ENCODE measurements at regions not wholly inside any gene's neighbourhood (a gene's known extent, or its start where the extent isn't known, plus 50 kb on each side); places are given as distances from the start of the nearest gene placed in this dataset.

DNA sequence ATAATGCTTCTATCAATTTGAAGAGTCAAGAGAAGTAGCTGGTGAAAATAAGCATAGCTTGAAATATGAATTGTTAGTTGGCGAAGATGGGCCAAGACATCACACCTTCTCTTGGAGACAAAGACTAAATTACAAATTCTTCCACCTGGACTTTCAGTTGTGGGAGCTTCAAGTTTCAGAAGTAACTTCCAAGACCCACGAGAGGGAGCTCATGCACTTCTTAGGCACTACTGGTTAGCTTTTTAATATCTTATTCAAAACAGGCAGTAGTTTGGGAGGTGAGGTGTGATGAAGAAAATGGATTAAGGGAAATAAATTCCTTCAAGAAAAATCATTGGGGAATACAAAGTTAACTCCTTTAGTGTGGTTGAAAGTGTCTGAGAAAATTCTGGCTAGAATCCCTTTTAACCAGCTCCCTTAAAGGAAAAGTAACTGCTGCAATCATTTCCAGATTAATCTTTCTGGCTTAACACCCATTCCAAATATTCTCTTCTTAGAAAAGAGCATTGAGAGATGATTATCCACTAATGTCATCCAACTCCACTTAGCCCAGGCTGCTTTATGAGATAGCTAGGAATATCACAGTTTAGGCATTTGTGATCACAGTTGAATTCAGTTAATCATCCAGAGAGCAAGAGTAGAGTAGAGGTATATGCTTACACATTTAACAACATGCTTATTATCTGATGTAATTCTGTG lies 139.5 kb upstream of the DMRTA1 start:
- no peak overlapping the region for H3K9ac ChIP-seq (ENCODE audit: low read length)
- peaks cover 16% of the 10 kb centered on the region; the same call in 1 of the 2 replicates for H3K27me3 ChIP-seq (ENCODE audit: low read depth, low read length)
- H3K4me1 ChIP-seq (ENCODE audit: low read length): no peaks in the 10 kb centered on the region
- no peak overlapping the region for H3K4me3 ChIP-seq (ENCODE audit: low read length)
- H3K4me2 ChIP-seq (ENCODE audit: low read length): no peak overlapping the region
- no peaks in the 10 kb centered on the region for H3K36me3 ChIP-seq (replicated peaks; ENCODE audit: low read depth, low read length)
- H3K9me3 ChIP-seq (ENCODE audit: insufficient read depth, low read length): no peaks in the 10 kb centered on the region
- TF ChIP-seq, protein P1, sequence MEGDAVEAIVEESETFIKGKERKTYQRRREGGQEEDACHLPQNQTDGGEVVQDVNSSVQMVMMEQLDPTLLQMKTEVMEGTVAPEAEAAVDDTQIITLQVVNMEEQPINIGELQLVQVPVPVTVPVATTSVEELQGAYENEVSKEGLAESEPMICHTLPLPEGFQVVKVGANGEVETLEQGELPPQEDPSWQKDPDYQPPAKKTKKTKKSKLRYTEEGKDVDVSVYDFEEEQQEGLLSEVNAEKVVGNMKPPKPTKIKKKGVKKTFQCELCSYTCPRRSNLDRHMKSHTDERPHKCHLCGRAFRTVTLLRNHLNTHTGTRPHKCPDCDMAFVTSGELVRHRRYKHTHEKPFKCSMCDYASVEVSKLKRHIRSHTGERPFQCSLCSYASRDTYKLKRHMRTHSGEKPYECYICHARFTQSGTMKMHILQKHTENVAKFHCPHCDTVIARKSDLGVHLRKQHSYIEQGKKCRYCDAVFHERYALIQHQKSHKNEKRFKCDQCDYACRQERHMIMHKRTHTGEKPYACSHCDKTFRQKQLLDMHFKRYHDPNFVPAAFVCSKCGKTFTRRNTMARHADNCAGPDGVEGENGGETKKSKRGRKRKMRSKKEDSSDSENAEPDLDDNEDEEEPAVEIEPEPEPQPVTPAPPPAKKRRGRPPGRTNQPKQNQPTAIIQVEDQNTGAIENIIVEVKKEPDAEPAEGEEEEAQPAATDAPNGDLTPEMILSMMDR (IDR thresholded peaks at IDR 0.05; ENCODE audit: low read depth, low read length): peak; percentile 83
- TF ChIP-seq EZH2phosphoT487 (IDR thresholded peaks at IDR 0.05; ENCODE audit: low read depth): no peak
- H3K79me2 ChIP-seq (ENCODE audit: low read length): no peaks in the 10 kb centered on the region
- no peak overlapping the region for H3K27ac ChIP-seq (ENCODE audit: low read length)
- H4K20me1 ChIP-seq (ENCODE audit: insufficient read depth, low read length): no peaks in the 10 kb centered on the region
- H2AFZ ChIP-seq (ENCODE audit: low read depth, low read length): no peak overlapping the region

DNA sequence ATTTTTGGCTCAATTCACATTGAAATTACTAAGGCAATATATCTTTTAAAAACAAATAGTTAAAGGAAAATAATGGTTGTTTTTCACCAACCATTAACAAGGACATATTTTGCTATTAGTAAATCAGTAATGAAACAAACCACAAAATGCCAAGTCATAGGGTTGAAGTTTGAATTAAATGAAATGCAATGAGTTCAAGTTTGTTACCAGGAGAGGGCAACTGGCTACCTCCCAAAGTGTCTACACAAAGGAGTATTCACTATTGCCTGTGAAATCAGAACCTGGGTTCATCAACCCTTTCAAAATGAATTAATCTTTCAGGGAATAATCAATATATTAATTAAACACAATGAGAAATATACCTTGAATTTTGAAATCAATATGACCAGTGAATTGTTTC lies 138.4 kb upstream of the DMRTA1 start:
- no peaks in the 10 kb centered on the region for H3K4me1 ChIP-seq (ENCODE audit: low read length)
- H3K9ac ChIP-seq (ENCODE audit: low read length): no peak overlapping the region
- no peaks in the 10 kb centered on the region for H3K79me2 ChIP-seq (ENCODE audit: low read length)
- no peaks in the 10 kb centered on the region for H3K9me3 ChIP-seq (ENCODE audit: insufficient read depth, low read length)
- H4K20me1 ChIP-seq (ENCODE audit: insufficient read depth, low read length): no peaks in the 10 kb centered on the region
- H3K4me2 ChIP-seq (ENCODE audit: low read length): no peak overlapping the region
- H3K27ac ChIP-seq (ENCODE audit: low read length): no peak overlapping the region
- peaks cover 13% of the 10 kb centered on the region; the same call in 1 of the 2 replicates for H3K27me3 ChIP-seq (ENCODE audit: low read depth, low read length)
- H3K36me3 ChIP-seq (replicated peaks; ENCODE audit: low read depth, low read length): no peaks in the 10 kb centered on the region
- no peak for TF ChIP-seq EZH2phosphoT487 (IDR thresholded peaks at IDR 0.05; ENCODE audit: low read depth)
- TF ChIP-seq, protein P1 (IDR thresholded peaks at IDR 0.05; ENCODE audit: low read depth, low read length): no peak
- no peak overlapping the region for H2AFZ ChIP-seq (ENCODE audit: low read depth, low read length)
- no peak overlapping the region for H3K4me3 ChIP-seq (ENCODE audit: low read length)

DNA sequence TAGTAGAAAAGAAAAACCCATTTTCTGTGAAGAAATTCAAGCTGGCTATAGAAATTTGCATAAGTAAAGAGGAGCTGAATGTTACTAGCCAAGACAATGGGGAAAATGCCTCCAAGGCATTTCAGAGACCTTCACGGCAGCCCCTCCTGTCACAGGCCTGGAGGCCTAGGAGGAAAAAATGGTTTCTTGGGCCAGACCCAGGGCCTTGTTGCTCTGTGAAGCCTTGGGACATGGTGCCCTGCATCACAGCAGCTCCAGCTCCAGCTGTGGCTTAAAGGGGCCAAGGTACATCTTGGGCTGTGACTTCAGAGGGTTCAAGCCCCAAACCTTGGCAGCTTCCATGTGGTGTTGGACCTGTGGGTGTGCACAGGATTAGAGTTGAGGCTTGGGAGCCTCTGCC lies 130.0 kb upstream of the DMRTA1 start:
- TF ChIP-seq EZH2phosphoT487 (IDR thresholded peaks at IDR 0.05; ENCODE audit: low read depth): no peak
- TF ChIP-seq, protein P1 (IDR thresholded peaks at IDR 0.05; ENCODE audit: low read depth, low read length): no peak
- H2AFZ ChIP-seq (ENCODE audit: low read depth, low read length): no peak overlapping the region
- no peak overlapping the region for H3K27ac ChIP-seq (ENCODE audit: low read length)
- H3K79me2 ChIP-seq (ENCODE audit: low read length): no peaks in the 10 kb centered on the region
- no peaks in the 10 kb centered on the region for H3K36me3 ChIP-seq (replicated peaks; ENCODE audit: low read depth, low read length)
- no peaks in the 10 kb centered on the region for H3K4me1 ChIP-seq (ENCODE audit: low read length)
- H3K4me3 ChIP-seq (ENCODE audit: low read length): no peak overlapping the region
- no peak overlapping the region for H3K9ac ChIP-seq (ENCODE audit: low read length)
- no peaks in the 10 kb centered on the region for H3K9me3 ChIP-seq (ENCODE audit: insufficient read depth, low read length)
- H3K27me3 ChIP-seq (ENCODE audit: low read depth, low read length): no peaks in the 10 kb centered on the region
- no peaks in the 10 kb centered on the region for H4K20me1 ChIP-seq (ENCODE audit: insufficient read depth, low read length)
- H3K4me2 ChIP-seq (ENCODE audit: low read length): no peak overlapping the region

DNA sequence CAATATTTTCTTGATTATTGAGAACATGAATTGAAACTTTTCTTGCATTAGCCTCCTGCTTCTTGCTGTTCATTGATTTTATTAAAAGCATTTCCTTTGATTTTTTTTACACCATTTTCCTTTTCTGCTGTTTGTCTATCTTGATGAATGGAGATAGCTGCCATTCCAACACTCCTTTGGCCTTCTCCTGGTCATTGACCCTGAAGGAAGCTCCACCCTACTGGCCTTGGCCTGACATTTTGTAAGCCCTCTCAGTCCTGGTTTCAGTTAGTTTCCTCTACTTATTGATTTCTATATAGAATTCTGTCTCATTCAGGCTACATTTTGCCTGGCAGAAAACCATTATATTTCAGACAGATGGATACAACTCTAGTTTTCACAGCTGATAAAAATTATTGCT lies 115.1 kb upstream of the DMRTA1 start:
- Histone ChIP-seq H3K9me3 (ENCODE audit: insufficient read depth, low read length) (no peaks in the 10 kb centered on the region), H3K27ac (ENCODE audit: low read length) (no peak overlapping the region), H3K27me3 (ENCODE audit: low read depth, low read length) (no peaks in the 10 kb centered on the region), H3K4me3 (ENCODE audit: low read length) (no peak overlapping the region), H4K20me1 (ENCODE audit: insufficient read depth, low read length) (no peaks in the 10 kb centered on the region), H3K79me2 (ENCODE audit: low read length) (no peaks in the 10 kb centered on the region), H3K9ac (ENCODE audit: low read length) (no peak overlapping the region), H3K4me1 (ENCODE audit: low read length) (no peaks in the 10 kb centered on the region), H3K36me3 (replicated peaks; ENCODE audit: low read depth, low read length) (no peaks in the 10 kb centered on the region), H2AFZ (ENCODE audit: low read depth, low read length) (no peak overlapping the region), H3K4me2 (ENCODE audit: low read length) (no peak overlapping the region)
- TF ChIP-seq, protein P1 (IDR thresholded peaks at IDR 0.05; ENCODE audit: low read depth, low read length): no peak
- no peak for TF ChIP-seq EZH2phosphoT487 (IDR thresholded peaks at IDR 0.05; ENCODE audit: low read depth)

All from OCI-LY3 (cell line).